ENCODE measurements at regions not wholly inside any gene's neighbourhood (a gene's known extent, or its start where the extent isn't known, plus 50 kb on each side); places are given as distances from the start of the nearest gene placed in this dataset.

DNA sequence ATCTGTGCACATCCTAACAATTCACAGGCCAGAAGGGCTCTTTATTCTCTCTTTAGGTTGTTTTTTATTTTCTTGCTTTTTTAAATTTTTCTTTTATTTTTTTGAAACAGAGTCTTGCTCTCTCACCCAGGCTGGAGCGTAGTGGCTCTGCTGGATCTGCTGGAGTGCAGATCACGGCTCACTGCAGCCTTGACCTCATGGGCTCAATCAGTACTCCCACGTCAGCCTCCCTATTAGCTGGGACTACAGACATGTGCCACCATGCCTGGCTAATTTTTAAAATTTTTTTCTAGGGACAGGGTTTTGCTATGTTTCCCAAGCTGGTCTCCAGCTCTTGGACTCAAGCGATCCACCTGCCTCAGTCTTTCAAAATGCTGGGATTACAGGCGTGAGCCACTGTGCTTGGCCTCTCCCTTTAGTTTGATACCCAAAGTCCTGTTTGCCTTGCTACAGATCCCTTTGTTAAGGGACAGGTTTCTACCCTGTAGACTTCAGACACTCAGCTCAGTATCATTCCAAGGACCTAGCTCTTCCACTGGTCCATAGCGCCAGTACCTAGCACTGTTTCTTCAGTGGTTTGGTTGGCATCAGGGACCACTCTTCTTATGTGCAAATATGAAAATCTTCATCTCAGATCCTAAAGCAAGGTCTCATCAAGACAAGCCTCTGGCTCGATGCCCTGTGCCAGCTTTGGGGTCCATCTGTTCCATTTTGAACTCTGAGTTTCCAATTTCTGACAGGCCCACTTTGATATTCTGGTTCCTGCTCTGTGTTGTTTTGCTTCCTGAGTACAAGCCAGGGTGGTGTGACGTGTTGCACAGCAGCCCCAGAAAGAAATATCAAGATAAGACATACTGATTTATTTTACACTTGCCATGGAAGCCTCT is 211.7 kb downstream of the FAT3 start:
- TF ChIP-seq, protein P1, sequence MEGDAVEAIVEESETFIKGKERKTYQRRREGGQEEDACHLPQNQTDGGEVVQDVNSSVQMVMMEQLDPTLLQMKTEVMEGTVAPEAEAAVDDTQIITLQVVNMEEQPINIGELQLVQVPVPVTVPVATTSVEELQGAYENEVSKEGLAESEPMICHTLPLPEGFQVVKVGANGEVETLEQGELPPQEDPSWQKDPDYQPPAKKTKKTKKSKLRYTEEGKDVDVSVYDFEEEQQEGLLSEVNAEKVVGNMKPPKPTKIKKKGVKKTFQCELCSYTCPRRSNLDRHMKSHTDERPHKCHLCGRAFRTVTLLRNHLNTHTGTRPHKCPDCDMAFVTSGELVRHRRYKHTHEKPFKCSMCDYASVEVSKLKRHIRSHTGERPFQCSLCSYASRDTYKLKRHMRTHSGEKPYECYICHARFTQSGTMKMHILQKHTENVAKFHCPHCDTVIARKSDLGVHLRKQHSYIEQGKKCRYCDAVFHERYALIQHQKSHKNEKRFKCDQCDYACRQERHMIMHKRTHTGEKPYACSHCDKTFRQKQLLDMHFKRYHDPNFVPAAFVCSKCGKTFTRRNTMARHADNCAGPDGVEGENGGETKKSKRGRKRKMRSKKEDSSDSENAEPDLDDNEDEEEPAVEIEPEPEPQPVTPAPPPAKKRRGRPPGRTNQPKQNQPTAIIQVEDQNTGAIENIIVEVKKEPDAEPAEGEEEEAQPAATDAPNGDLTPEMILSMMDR (IDR thresholded peaks at IDR 0.05) = no peak
- TF ChIP-seq POLR2A (IDR thresholded peaks at IDR 0.05) (no peak), EP300 (IDR thresholded peaks at IDR 0.05) (no peak)
